ENCODE measurements at regions not wholly inside any gene's neighbourhood (a gene's known extent, or its start where the extent isn't known, plus 50 kb on each side); places are given as distances from the start of the nearest gene placed in this dataset.

GRCh38 chr13:64274481-64275217, 2859.0 kb upstream of the PCDH20 start:
- Histone ChIP-seq H3K27me3 (no peaks in the 10 kb centered on the region), H3K4me1 (no peaks in the 10 kb centered on the region), H3K27ac (no peak overlapping the region), H3K9me3 (peaks cover 0 to 3% (median 0%) of the 10 kb centered on the region in 4 donors), H3K36me3 (no peaks in the 10 kb centered on the region), H3K4me3 (no peak overlapping the region)
- no peak for ATAC-seq
- FAIRE-seq, result no peak
- no peak for TF ChIP-seq CTCF (IDR thresholded peaks at IDR 0.05)
- WGBS, 2 donors, result 52 to 74% methylated on average over 5 of the region's 5 CpGs
- DNase-seq, result no peak
- intact Hi-C loops (cut with DNase I), result no loop called here

GRCh38 chr13:64273780-64274179, 2858.1 kb upstream of the PCDH20 start:
- WGBS, 2 donors, result 50 to 53% methylated on average over 4 of the region's 4 CpGs
- H3K9me3 ChIP-seq, result peaks cover 0 to 3% (median 0%) of the 10 kb centered on the region in 4 donors
- H3K27ac ChIP-seq, result no peak overlapping the region
- no peaks in the 10 kb centered on the region for H3K27me3 ChIP-seq
- no peak for DNase-seq
- intact Hi-C loops (cut with DNase I), result no loop called here
- H3K36me3 ChIP-seq, result no peaks in the 10 kb centered on the region
- H3K4me1 ChIP-seq, result no peaks in the 10 kb centered on the region
- H3K4me3 ChIP-seq, result no peak overlapping the region
- no peak for TF ChIP-seq CTCF (IDR thresholded peaks at IDR 0.05)
- ATAC-seq, result no peak
- FAIRE-seq, result no peak

- intact Hi-C loops (cut with DNase I), result no loop called here
- ATAC-seq (no peak), FAIRE-seq (no peak), DNase-seq (no peak)
- H3K4me3 ChIP-seq, result no peak overlapping the region
- 43 to 63% methylated on average over 1 of the region's 1 CpG for WGBS, 2 donors
- no peaks in the 10 kb centered on the region for H3K36me3 ChIP-seq
- H3K9me3 ChIP-seq, result peaks cover 0 to 3% (median 0%) of the 10 kb centered on the region in 4 donors
- H3K27ac ChIP-seq, result no peak overlapping the region
- H3K4me1 ChIP-seq, result no peaks in the 10 kb centered on the region
- H3K27me3 ChIP-seq, result no peaks in the 10 kb centered on the region
- no peak for TF ChIP-seq CTCF (IDR thresholded peaks at IDR 0.05)
Observed at GRCh38 chr13:64272681-64273080, 2857.0 kb upstream of the PCDH20 start.

GRCh38 chr13:64266024-64266423, 2850.4 kb upstream of the PCDH20 start:
- Histone ChIP-seq H3K9me3 (no peaks in the 10 kb centered on the region), H3K4me1 (no peaks in the 10 kb centered on the region), H3K36me3 (no peaks in the 10 kb centered on the region), H3K4me3 (no peak overlapping the region), H3K27me3 (no peaks in the 10 kb centered on the region), H3K27ac (no peak overlapping the region)
- FAIRE-seq (no peak), ATAC-seq (no peak), DNase-seq (no peak)
- TF ChIP-seq CTCF (IDR thresholded peaks at IDR 0.05), result no peak
- intact Hi-C loops (cut with DNase I), result no loop called here

- H3K4me1 ChIP-seq, result no peaks in the 10 kb centered on the region
- ATAC-seq, result no peak
- intact Hi-C loops (cut with DNase I), result no loop called here
- no peaks in the 10 kb centered on the region for H3K27me3 ChIP-seq
- no peak for DNase-seq
- no peaks in the 10 kb centered on the region for H3K36me3 ChIP-seq
- 39 to 56% methylated on average over 2 of the region's 2 CpGs for WGBS, 2 donors
- no peak for TF ChIP-seq CTCF (IDR thresholded peaks at IDR 0.05)
- no peaks in the 10 kb centered on the region for H3K9me3 ChIP-seq
- H3K27ac ChIP-seq, result no peak overlapping the region
- no peak for FAIRE-seq
- no peak overlapping the region for H3K4me3 ChIP-seq
Observed at GRCh38 chr13:64263285-64263684, 2847.6 kb upstream of the PCDH20 start.

Data from pancreas (tissue), 10 donors.